GM23248 (cell line): ENCODE measurements at regions not wholly inside any gene's neighbourhood (a gene's known extent, or its start where the extent isn't known, plus 50 kb on each side); places are given as distances from the start of the nearest gene placed in this dataset.

Experiments used
- EZH2 ChIP-seq: fragments of 200-600 bp; sonication (generic); IDR thresholded peaks from 2 replicates; pipeline ENCODE4 v1.6.1; 2018; ENCODE audit warnings: antibody characterized with exemption, mild to moderate bottlenecking; ENCODE audit not compliant: insufficient read depth, poor library complexity, severe bottlenecking
- EZH2phosphoT487 ChIP-seq: fragments of 200-600 bp; sonication (generic); IDR thresholded peaks from 2 replicates; pipeline ENCODE4 v1.6.1; 2018; ENCODE audit warnings: antibody characterized with exemption, moderate library complexity, mild to moderate bottlenecking, low read depth; ENCODE audit not compliant: insufficient read depth

DNA sequence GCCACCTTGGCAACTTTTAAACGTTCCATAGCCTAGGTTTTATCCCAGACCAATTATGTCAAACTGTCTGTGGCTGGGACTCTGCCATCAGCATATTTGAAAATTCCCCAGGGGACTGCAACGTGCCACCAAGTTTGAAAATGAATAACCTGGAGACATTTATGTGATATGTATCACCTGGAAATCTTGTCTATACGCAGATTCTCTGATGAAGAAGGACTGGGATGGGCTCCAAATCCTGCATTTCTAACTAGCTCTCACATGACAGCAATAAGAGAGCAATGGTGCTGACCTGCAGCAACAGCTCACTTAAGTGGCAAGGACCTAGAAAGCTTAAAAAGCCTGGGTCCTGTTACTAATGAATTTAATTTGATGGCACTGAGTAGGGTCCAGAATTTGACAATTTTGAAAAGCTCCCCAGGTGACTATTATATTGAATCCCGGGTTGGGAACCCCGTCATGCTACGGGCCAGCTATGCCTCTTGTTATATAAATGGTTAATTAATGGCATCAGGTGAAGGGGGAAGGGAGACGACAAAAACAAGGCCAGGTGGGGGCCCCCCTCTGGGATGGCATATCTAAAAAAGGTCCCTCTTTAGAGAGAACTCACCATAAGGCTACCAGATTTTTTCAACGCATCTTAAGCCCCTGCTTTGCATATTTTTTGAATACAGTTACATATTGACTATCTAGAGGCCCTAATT lies 213.7 kb downstream of the ZIC5 start:
- no peak for TF ChIP-seq EZH2
- TF ChIP-seq EZH2phosphoT487 = no peak
